Nucleus accumbens (tissue), 56 donors: ENCODE measurements at regions not wholly inside any gene's neighbourhood (a gene's known extent, or its start where the extent isn't known, plus 50 kb on each side); places are given as distances from the start of the nearest gene placed in this dataset.
A peak's percentile ranks its signal among the peaks of the same experiment; 100 is the strongest.

Experiments used
- DNase-seq, 56 donors: peaks; one replicate each; lab custom pipeline; 2025; lab: John Stamatoyannopoulos, UW

DNA sequence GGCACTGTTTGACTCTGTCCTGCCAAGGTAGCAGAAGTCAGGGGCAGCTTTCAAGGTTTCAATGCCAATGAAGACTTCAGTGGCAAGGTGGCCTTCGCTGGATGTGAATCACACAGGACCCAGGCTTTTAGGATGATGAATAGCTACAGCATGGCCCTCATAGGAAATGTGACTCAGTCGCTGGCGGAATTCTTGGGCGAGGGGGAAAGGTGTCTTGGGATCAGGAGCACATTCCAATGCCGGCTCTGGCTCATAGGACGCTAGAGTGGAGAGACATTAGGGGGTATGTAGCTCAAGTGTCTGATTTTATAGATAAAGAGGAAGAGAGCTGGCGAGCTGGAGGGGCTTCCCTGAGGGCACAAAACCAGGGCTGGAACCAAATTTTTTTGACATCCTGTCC, 68.6 kb downstream of the SMIM21 start:
- DNase-seq, result no peak

DNA sequence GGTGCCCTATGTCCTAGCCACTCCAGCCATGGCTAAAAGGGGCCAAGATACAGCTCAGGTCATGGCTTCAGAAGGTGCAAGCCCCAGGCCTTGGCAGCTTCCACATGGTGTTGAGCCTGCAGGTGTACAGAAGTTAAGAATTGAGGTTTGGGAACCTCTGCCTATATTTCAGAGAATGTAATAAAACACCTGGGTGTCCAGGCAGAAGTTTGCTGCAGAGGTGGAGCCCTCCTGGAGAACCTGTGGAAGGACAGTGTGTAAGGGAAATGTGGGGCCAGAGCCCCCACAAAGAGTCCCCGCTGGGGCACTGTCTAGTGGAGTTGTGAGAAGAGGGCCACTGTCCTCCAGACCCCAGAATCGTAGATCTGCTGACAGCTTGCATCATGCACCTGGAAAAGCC, 74.1 kb downstream of the SMIM21 start:
- no peak for DNase-seq

DNA sequence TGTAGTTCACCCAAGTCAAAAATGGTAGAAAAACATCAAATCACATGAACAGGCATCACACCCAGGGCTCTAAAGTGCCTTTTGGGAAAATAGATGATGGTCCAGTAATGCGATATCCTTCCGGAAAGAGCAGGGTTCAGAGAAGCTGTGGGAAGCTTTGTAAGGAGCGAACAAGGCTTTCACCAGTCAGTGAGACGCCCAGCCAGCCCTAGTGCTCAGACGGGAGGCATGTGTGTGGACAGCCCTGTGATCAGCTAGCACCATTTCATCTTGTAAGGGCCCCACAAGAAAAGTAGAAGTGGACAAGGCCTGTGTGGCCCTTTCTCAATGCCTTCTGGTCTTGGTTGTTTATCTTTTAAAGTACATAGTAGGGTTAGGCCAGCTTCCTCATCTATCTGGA, 76.1 kb downstream of the SMIM21 start:
- no peak for DNase-seq

DNA sequence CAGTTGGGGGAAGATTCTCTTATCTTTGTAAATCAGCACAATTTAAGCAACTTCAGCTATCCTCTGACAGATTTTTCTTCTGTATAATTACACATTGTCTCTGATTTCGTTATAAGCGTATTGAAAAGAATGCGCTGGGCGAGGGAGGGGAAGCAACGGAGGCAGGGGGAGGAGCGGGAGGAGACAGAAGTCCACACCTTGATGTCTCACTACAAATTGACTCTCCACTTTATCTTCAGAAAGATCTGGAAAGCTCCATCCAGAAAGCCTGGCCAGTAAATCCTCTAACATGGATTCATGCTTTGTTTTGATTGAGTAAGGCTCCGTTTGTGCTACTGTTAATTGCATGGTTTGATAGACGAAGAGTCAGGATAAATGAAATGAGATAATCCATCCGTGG, 76.6 kb downstream of the SMIM21 start:
- DNase-seq, result no peak

DNA sequence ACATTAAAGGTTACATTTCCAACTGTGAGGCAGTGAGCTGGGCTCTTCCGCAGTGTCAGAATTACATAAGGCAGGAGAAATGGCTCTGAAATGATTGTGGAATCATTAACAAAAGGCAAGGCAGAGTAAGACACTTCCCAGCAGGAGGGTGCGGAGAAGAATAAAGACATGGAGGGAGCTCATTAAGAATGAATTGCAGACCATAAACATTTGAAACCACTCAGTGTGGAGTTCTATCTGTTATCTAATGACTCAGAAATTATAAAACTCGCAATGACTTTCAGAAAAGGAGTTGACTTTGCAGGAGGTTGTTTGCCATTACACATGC, 77.0 kb downstream of the SMIM21 start:
- no peak for DNase-seq

DNA sequence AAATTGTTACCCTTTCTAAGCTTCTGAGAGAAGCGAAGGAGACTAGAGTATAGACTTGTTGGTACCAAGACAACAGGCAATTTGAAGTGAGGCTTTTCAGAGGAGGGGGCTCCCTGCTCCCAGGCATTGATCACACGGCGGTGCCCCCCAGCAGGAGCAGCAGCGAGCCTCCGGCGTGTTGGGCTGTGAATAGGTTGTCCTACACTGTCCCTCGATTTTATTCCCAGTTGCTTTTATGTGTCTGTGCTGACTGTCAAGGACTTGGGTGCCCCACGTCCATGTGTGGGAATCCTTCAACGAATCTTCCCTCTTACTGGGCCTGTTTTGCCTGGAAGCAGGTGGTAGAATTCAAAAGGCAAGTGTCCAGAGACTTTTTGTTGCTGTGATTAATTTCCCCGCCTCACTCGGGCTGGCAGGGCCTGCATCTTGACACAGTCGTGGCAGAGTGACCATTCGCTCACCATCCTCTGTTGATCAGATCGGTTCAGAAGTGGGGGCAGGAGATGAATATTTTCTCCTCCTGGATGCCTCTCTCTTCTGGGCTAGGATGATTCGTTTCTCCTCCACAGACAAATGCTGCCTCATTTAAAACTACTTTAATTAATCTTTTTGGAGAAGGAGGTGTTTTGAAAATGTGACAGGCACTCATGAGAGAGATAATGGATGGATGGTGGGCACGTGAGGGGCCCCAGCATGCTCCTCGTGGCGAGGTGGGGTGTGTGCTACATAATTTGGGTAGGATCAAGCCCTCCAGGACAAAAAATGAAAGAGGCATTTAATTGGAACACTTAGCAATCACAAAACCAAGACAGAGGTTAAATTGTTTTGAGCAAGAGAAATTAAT, 77.6 kb downstream of the SMIM21 start:
- DNase-seq, result no peak

DNA sequence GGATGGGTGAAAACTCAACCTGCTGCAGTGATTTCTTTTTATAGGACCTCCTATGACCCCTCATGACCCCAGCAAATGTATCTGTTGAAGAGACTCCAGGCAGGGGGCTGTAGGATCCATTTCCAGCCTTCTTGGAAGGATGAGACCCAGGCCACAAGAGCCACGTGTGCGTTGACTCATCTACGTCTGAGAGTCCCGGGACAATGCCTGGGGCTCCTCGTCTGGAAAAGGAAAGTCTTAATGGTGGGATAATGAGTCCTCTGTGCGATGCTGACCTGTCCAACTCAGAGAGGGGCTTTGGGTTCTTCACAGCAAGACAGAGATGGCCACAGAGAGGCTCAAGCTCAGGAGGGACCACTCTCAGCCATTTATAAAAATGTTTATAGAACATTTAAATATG, 80.8 kb downstream of the SMIM21 start:
- DNase-seq, result no peak

DNA sequence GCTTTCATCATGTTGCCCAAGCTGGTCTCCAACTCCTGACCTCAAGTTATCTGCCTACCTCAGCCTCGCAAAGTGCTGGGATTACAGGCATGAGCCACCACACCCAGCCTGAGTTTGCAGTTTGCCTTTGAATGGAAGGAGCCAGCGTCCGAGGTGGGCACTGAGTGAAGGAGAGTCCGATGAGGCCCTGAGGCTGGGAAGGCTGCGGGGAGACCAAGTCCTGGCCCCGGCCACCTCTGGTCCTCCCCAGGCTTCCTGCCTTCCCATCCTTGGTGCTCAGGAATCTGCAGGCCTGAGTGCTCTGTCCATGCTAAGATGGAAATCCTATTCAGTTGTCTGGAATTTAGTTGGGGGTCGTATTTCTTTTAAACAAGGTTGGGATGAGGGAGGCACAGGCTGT, 82.9 kb downstream of the SMIM21 start:
- no peak for DNase-seq

DNA sequence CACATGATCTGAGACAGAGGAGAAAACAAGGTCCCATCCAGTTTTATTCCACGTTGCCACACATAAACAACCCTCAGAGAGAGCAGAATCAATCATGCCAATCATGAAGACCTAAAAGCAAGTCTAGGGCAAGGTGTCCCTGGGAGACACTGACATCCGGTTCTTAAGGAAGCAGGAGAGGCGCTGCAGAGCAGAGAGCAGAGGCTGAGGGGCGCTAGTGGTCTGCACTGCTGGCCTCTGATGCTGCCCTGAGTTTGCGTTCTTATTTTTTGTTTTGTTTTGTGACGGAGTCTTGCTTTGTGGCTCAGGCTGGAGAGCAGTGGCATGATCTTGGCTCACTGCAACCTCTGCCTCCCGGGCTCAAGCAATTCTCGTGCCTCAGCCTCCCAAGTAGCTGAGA, 83.3 kb downstream of the SMIM21 start:
- DNase-seq, result no peak

DNA sequence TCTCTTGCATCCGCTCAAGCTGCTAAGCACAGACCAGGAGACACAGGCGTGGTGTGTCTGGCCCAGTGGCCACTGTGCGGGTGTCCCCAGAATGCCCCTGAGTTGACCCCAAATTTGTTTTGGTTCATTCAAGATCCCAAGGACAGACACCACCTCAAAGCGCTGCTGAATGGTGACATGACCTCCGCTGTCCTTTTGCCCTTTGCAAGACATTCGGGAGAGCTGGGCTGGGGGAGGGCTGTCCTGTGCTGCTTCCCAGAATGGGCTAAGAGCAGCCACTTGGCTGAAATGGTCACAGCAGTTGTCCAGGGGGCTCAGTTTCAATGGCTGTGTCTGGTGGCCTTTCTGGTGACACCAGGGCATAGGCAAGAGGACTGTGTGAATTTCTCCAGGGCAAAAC, 84.1 kb downstream of the SMIM21 start:
- no peak for DNase-seq

DNA sequence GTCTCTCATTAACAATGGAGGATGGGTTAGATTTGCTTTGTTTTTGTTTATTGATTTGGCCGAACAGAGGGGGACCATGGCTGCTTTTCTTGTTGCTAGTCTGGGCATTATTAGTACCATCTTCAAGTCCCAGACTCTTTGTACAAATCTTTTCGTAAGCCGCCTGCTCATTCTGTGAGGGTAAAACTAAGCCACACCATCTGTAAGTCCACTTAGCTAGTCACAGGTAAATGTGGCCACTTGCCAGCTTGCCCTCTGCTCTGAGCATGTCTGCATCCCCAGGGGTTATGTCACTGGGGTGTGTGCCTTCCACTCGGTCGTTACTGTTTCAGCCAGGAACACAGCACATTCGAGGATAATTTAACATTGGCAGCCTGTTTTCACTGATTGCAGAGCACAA, 85.6 kb downstream of the SMIM21 start:
- no peak for DNase-seq

DNA sequence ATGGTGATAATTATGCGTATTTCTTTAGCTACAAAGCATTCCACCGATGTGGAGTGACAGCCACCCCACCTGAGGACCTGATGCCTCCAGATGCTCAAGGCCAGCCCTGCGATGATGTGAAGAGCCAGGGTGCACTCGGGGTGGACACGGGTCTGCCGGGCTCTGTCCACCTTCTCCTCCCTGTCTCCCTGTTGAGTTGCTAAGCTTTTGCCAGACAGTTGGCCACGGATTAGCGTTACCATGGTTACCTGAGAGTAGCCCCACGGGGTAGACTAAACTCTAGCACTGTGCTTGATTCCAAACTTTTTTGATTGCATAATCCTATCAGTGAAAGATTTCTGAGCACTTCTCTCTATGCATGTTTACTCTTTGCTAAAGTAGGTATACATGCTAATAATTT, 86.2 kb downstream of the SMIM21 start:
- no peak for DNase-seq

DNA sequence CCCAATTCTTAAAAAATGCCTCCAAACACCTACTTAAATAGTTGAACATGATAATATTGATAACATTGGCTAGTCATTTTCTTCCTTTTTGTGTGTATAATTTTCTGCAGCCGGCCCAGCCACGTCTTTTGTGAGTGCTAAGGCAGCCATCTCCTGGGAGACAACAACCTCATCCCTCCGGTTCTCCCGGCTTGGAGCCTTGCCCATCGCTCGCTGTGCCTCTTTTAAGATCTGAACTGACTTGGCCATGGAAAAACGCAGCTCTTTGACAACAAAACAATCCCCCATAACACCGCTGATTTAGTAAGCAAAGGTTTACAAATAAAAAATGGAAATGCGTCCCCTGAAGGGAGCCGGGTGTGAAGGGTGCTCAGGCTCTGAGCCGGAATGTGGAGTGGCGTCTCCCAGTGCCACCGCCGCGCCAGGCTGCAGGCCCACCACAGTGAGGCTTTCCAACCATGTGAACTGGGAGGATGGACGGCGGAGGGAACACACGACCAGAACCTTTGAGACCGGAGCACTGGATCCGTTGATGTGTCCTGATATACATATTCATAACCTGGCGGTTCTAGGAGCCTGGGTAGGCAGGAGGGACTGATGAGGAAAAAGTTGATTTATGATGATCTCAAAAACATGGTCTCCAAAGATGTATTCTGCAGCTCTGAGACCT, 87.4 kb downstream of the SMIM21 start:
- peak in 2 of 56 donors; percentile 15 to 18 for DNase-seq
